SU-DHL-6 (cell line): ENCODE measurements at regions not wholly inside any gene's neighbourhood (a gene's known extent, or its start where the extent isn't known, plus 50 kb on each side); places are given as distances from the start of the nearest gene placed in this dataset.

Source experiments
- H2AFZ ChIP-seq: fragments of 200-600 bp; sonication (generic); 2 replicates; pipeline ENCODE4 v1.6.1; 2014; ENCODE audit warnings: low read depth, mild to moderate bottlenecking, moderate library complexity, mixed read lengths, antibody characterized with exemption, low read length; ENCODE audit not compliant: severe bottlenecking
- H3F3A ChIP-seq: fragments of 200-600 bp; shearing (Covaris generic); 2 replicates; pipeline ENCODE4 v1.6.0; 2016; ENCODE audit warnings: antibody characterized with exemption, mild to moderate bottlenecking; ENCODE audit not compliant: insufficient read depth
- H3K27ac ChIP-seq: fragments of 200-600 bp; sonication (generic); 2 replicates; pipeline ENCODE4 v1.5.1; 2016; ENCODE audit warnings: low read depth, mild to moderate bottlenecking, low read length, moderate library complexity, mixed read lengths
- H3K27me3 ChIP-seq: fragments of 200-600 bp; sonication (generic), shearing (Covaris generic); 2 replicates; pipeline ENCODE4 v1.6.0; 2014; ENCODE audit warnings: mild to moderate bottlenecking, low read length
- H3K36me3 ChIP-seq: fragments of 200-600 bp; sonication (generic); 2 replicates; pipeline ENCODE4 v1.6.1; 2014; ENCODE audit warnings: mild to moderate bottlenecking, low read length, mixed read lengths
- H3K4me2 ChIP-seq: fragments of 300-600, 200-600 bp; shearing (Covaris generic), sonication (generic); 2 replicates; pipeline ENCODE4 v1.6.0; 2014; ENCODE audit warnings: low read length, low read depth, mild to moderate bottlenecking; ENCODE audit not compliant: poor library complexity, severe bottlenecking
- H3K4me3 ChIP-seq: fragments of 200-600 bp; sonication (generic); 2 replicates; pipeline ENCODE4 v1.5.1; 2014; ENCODE audit warnings: antibody characterized with exemption, low read length, mild to moderate bottlenecking, mixed read lengths; ENCODE audit not compliant: insufficient read depth, poor library complexity, severe bottlenecking
- H3K79me2 ChIP-seq: fragments of 200-600 bp; sonication (generic); 2 replicates; pipeline ENCODE4 v1.6.1; 2014; ENCODE audit warnings: mild to moderate bottlenecking, low read length, moderate library complexity; ENCODE audit not compliant: insufficient read depth
- H3K9ac ChIP-seq: fragments of 200-600 bp; sonication (generic); 2 replicates; pipeline ENCODE4 v1.7.0; 2014; ENCODE audit warnings: mild to moderate bottlenecking, low read length
- H3K9me2 ChIP-seq: fragments of 200-600 bp; sonication (generic); replicated peaks from 2 replicates; pipeline ENCODE4 v1.6.1; 2014; ENCODE audit warnings: low read length; ENCODE audit not compliant: insufficient read depth
- H3K9me3 ChIP-seq: fragments of 200-600 bp; sonication (generic); 2 replicates; pipeline ENCODE4 v1.6.1; 2014; ENCODE audit warnings: low read length, mixed read lengths; ENCODE audit not compliant: insufficient read depth
- H4K20me1 ChIP-seq: fragments of 200-600 bp; sonication (generic); 2 replicates; pipeline ENCODE4 v1.6.1; 2014; ENCODE audit warnings: low read depth, mild to moderate bottlenecking, antibody characterized with exemption, low read length, moderate library complexity, mixed read lengths
- CTCF ChIP-seq: fragments of 200-600 bp; sonication (generic); IDR thresholded peaks from one replicate; pipeline ENCODE4 v1.5.1; 2017; ENCODE audit warnings: antibody characterized with exemption, mild to moderate bottlenecking, low read length, moderate library complexity; ENCODE audit not compliant: insufficient read depth, poor library complexity, severe bottlenecking
- EZH2phosphoT487 ChIP-seq: fragments of 200-600 bp; sonication (generic), shearing (Covaris generic); conservative IDR thresholded peaks from 2 replicates; pipeline ENCODE4 v1.6.1; 2018; ENCODE audit warnings: mild to moderate bottlenecking, antibody characterized with exemption, low read length, moderate library complexity, mixed read lengths

GRCh38 chr5:92429646-92430045, 1046.5 kb upstream of the ARRDC3 start:
- Histone ChIP-seq H3K79me2 (no peaks in the 10 kb centered on the region), H3K4me3 (no peak overlapping the region), H3K9me2 (no peaks in the 10 kb centered on the region), H3K4me2 (no peak overlapping the region), H3F3A (no peaks in the 10 kb centered on the region), H3K9ac (no peak overlapping the region), H3K36me3 (no peaks in the 10 kb centered on the region), H4K20me1 (no peaks in the 10 kb centered on the region), H3K27me3 (no peaks in the 10 kb centered on the region), H3K9me3 (peaks cover 4% of the 10 kb centered on the region; the same call in 1 of the 2 replicates), H3K27ac (no peak overlapping the region), H2AFZ (no peak overlapping the region)
- TF ChIP-seq EZH2phosphoT487 (no peak), CTCF (no peak)

GRCh38 chr5:92428415-92428814, 1045.3 kb upstream of the ARRDC3 start:
- no peaks in the 10 kb centered on the region for H3F3A ChIP-seq
- H3K9ac ChIP-seq: no peak overlapping the region
- H3K4me2 ChIP-seq: no peak overlapping the region
- no peak overlapping the region for H2AFZ ChIP-seq
- no peaks in the 10 kb centered on the region for H3K9me2 ChIP-seq
- H3K79me2 ChIP-seq: no peaks in the 10 kb centered on the region
- H3K27ac ChIP-seq: no peak overlapping the region
- H3K4me3 ChIP-seq: no peak overlapping the region
- TF ChIP-seq EZH2phosphoT487 (no peak), CTCF (no peak)
- H4K20me1 ChIP-seq: no peaks in the 10 kb centered on the region
- no peaks in the 10 kb centered on the region for H3K27me3 ChIP-seq
- no peaks in the 10 kb centered on the region for H3K36me3 ChIP-seq
- H3K9me3 ChIP-seq: no peaks in the 10 kb centered on the region

GRCh38 chr5:92424785-92425426, 1041.8 kb upstream of the ARRDC3 start:
- Histone ChIP-seq H3K36me3 (no peaks in the 10 kb centered on the region), H3K79me2 (no peaks in the 10 kb centered on the region), H3F3A (no peaks in the 10 kb centered on the region), H3K4me3 (no peak overlapping the region), H3K4me2 (no peak overlapping the region), H2AFZ (no peak overlapping the region), H4K20me1 (no peaks in the 10 kb centered on the region), H3K9ac (no peak overlapping the region), H3K27me3 (no peaks in the 10 kb centered on the region), H3K9me2 (no peaks in the 10 kb centered on the region), H3K9me3 (0 out of 2 replicates have a peak, but pooled peaks cover 12% of the 10 kb centered on the region), H3K27ac (no peak overlapping the region)
- TF ChIP-seq EZH2phosphoT487: no peak
- TF ChIP-seq CTCF: no peak
